H1 (cell line): ENCODE measurements at regions not wholly inside any gene's neighbourhood (a gene's known extent, or its start where the extent isn't known, plus 50 kb on each side); places are given as distances from the start of the nearest gene placed in this dataset.

Experiments
- CBX5 ChIP-seq: fragments of 300-800, 300-1000 bp; sonication (generic); IDR thresholded peaks from 2 replicates; pipeline ENCODE4 v1.7.1; 2016; ENCODE audit warnings: antibody characterized with exemption, low read length, low read depth
- CBX8 ChIP-seq: fragments of 300-800, 300-1000 bp; sonication (generic); IDR thresholded peaks from 2 replicates; pipeline ENCODE4 v1.7.1; 2016; ENCODE audit warnings: low read depth, low read length, borderline replicate concordance
- HDAC2 ChIP-seq, 2 experiments: fragments of 300-600 bp in 1 of 2; sonication (generic) in 1 of 2; IDR thresholded peaks; 2 replicates each; pipeline ENCODE4 v1.6.1; 2011 to 2012; ENCODE audit warnings: low read depth in 2 of 2, low read length in 2 of 2, mild to moderate bottlenecking in 2 of 2, moderate library complexity in 2 of 2, borderline replicate concordance in 1 of 2, inconsistent platforms in 1 of 2
- HDAC6 ChIP-seq: IDR thresholded peaks from one replicate; pipeline ENCODE4 v1.7.1; 2012; ENCODE audit warnings: low read depth, mild to moderate bottlenecking, inconsistent platforms, low read length, moderate library complexity
- JUN ChIP-seq: IDR thresholded peaks from 2 replicates; pipeline ENCODE4 v1.6.1; 2011; ENCODE audit warnings: low read depth, mild to moderate bottlenecking, improper control_type of control experiment, low read length
- MAFK ChIP-seq: IDR thresholded peaks from 2 replicates; pipeline ENCODE4 v1.6.1; 2012; ENCODE audit warnings: low read depth, mild to moderate bottlenecking, improper control_type of control experiment, low read length
- MAX ChIP-seq: IDR thresholded peaks from 2 replicates; pipeline ENCODE4 v1.6.1; 2012; ENCODE audit warnings: inconsistent platforms
- TAF1 ChIP-seq: IDR thresholded peaks from 2 replicates; pipeline ENCODE4 v1.6.1; 2011; ENCODE audit warnings: mild to moderate bottlenecking, low read depth, low read length
- TEAD4 ChIP-seq: IDR thresholded peaks from 2 replicates; pipeline ENCODE4 v1.6.1; 2012; ENCODE audit warnings: low read depth, low read length, inconsistent platforms, mixed read lengths

GRCh38 chr6:9455864-9456658 lies 958.8 kb downstream of the TFAP2A start (continued):
- 0 out of 2 replicates have a peak, but pooled peaks have one; percentile 27 for TF ChIP-seq TAF1
- TF ChIP-seq HDAC6 = no peak
- no peak for TF ChIP-seq JUN
- no peak for TF ChIP-seq CBX5
- TF ChIP-seq HDAC2 (IDR thresholded peaks at IDR 0.05; ENCODE audit: borderline replicate concordance in 1 of 2, low read depth in 2 of 2, low read length in 2 of 2) = peak in 1 of 2 experiments; percentile 86; a peak in 1 of 4 replicates
- TF ChIP-seq CBX8 = no peak
- no peak for TF ChIP-seq TEAD4
- TF ChIP-seq MAFK = no peak
- TF ChIP-seq MAX = peak; percentile 74; the same call in 1 of the 2 replicates
